ENCODE measurements at regions not wholly inside any gene's neighbourhood (a gene's known extent, or its start where the extent isn't known, plus 50 kb on each side); places are given as distances from the start of the nearest gene placed in this dataset.

DNA sequence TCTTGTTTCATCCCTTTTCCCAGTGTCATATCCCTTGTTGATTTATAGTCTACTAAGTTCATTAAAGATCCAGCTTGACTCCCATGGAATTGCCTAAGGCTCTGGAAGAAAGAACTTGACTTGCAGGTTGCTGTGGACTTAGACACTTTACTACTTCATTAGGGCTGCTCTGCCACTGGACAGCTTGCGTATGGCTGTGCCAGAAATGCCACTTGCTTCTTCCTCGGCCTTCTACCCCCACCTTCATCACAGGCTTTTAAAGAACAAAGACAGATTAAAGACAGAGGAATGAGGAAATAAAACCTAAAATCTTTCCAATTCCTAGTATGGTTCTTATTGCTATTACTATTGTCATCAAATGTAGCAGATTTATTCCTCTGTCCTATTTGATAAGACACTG is 591.7 kb downstream of the BCL11A start:
- no peak for DNase-seq

- DNase-seq = no peak
Measured at GRCh38 chr2:59959944-59960343, 593.5 kb downstream of the BCL11A start.

DNA sequence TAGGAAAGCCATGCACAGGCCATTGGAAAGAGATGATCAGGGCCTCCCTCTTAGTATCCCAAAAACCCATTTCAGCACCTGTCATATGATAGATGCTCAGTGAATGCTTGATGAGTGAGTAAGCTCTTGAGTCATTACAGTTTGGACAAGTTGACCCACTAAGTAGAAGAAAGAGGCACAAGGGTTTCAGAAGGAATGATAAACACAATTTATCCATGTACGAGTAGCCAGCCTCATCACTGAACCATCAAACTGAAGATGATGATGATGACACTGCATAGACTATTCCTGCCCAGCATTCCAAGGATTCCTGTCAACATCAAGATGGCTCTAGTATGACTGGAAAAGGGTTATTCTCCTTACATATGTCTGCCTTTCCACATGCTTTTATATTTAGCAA is 596.0 kb downstream of the BCL11A start:
- DNase-seq = no peak

DNA sequence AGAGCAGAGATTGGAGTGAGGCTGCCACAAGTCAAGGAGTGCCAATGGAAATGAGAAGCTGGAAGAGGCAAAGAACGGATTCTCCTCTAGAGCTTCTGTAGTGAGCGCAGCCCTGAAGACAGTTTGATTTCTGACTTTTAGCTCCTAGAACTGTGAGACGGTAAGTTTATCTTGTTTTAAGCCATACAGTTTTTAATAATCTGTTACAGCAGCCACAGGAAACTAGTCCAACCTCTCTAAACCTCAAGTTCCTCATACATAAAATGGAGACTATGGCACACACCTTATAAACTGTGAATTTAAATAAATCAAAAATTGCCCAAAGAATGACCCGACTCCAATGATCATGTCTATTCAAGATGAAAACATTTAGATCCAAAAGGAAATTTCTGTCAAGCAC is 596.5 kb downstream of the BCL11A start:
- no peak for DNase-seq

DNA sequence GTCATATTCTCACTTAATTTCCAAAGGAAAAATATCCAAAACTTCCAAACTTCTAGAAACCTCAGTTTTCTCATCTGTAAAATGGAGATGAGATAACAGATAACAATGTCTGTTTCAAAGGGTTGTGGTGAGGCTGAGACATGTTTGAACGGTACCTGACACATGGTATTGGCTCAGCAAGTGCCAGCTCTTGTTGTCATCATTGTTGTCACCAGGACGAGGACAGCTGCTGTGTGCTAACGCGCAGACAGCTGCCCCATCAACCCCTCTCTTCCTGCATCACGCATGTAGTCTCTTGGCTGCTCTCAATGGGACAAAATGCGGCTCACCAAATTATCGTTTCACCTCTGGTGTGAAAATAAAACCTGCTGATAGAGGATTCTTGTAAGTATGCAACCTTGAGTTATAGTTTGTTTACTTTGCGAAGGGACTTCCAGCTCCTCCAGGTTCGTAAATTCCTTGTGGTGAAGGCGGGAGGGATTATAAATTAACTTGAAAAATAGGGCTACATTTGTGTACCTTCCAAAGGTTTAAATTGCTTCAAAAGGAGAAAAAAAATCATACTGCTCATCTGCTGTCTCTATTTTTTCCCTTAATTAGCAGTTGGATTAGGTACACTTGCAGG is 605.4 kb downstream of the BCL11A start:
- no peak for DNase-seq

GRCh38 chr2:59947209-59947608 is 606.2 kb downstream of the BCL11A start:
- DNase-seq = no peak

DNA sequence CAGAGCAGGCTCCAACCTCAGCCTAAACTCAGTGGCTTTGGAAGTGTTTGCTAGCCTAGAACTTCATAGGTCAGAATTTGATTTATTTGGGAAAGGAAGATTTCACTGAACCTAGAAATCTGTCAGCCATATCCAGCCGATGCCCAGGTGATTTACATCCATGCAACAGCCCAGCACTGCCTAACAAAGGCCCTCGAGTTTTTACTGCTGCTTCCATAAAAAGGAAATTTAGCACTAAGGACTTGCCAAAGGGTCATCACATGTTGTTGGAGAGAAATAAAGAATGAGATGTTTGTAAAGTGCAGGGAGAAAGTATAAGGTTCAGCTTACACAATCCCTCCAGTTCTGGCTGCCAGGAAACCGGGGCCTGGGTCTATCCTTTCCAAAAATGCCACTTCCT is 614.2 kb downstream of the BCL11A start:
- DNase-seq = no peak

- no peak for DNase-seq
Measured at GRCh38 chr2:59938181-59938580, 615.3 kb downstream of the BCL11A start.

DNA sequence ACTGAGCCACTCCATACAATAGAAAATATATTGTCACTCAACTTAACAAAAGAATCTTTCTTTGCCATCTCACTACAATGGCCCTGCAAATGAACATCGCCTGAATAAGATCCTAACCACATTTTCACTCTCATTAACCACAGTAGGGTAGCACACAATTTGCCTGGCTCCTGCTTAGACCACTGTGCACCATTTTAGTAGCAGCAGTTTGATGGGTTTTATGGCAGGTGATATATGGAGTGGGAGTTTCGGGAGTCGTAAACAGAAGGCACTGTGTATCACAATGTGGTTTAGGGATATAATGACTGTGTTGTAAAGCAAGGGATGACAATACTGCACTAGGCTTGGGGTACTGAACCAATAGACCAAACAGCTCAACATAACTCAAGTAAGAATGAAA is 617.4 kb downstream of the BCL11A start:
- no peak for DNase-seq

DNA sequence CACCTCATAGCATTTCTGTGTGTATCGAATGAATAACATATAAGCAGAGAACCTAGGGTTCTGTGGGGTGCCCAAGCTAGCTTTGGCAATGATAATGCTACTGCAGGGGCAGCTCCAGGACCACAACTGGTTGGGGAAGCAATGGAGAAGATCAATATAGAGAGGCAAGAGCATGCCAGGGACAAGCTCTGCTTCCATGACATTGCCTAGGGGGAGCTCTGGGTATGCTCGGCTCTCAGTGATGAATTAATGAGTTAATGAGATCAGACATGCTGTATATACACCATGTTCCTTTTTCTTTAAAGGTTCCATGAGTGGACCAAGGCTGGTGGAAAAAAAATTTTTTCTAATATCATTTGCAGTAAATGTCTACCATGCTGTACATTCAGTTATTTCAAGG is 618.4 kb downstream of the BCL11A start:
- DNase-seq = no peak

GRCh38 chr2:59933948-59934347 is 619.5 kb downstream of the BCL11A start:
- no peak for DNase-seq

DNA sequence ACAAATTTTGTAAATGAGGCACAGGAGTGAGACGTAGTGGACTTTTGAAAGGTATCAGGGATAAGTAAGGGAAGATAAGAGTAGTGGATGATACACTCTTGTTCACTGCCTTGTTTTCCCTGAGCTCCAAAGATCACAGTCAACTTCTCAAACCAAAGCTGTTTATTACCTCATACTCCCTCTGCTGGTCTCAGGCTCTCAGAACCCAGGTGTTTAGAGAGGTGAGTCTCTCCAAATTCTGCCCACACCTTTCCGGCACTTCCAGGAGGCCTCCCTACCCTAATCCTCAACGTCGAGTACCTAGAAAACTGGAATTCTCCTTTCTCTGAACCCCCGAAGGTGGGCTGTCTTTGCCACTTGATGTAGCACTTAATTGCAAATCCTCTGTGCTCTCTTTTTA is 621.1 kb downstream of the BCL11A start:
- no peak for DNase-seq

GRCh38 chr2:59930430-59930829 is 623.0 kb downstream of the BCL11A start:
- no peak for DNase-seq

DNA sequence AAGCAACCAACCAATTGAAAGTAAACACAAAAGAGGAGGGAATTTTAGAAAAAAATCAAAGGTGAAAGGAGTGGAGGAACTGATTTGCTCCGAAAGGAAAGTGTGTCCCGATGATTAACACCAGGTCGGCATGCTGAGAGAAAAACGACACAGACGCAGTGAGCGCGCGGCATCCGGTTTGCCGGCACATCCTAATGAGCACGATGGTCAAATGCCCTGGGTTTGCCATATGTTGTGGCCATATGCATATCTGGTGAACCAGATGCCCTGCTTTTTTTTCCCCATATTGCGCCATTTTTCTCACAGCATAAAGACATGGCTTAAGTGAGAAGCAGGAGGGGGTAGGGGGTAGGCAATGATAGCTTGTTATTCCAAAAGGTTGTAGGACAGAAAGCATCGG is 626.7 kb downstream of the BCL11A start:
- no peak for DNase-seq

DNA sequence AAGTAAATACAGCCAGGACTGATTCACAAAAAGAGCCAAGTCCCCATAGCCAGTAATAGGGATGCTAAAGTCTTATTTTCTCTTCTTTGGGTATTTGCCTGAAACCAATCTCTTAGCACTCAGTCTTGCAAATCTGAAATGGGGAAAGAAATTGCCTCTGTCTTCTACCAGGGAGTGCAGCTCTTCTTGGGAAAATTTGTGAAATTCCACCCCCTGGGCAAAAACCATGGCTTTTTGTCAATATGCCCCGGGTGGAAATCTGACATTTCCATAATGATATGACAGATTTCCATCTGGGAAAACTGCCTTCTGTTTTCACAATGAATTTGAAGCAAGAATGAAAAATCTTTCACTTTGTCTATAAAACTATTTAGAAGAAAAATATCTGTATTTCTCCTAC is 628.1 kb downstream of the BCL11A start:
- no peak for DNase-seq

DNA sequence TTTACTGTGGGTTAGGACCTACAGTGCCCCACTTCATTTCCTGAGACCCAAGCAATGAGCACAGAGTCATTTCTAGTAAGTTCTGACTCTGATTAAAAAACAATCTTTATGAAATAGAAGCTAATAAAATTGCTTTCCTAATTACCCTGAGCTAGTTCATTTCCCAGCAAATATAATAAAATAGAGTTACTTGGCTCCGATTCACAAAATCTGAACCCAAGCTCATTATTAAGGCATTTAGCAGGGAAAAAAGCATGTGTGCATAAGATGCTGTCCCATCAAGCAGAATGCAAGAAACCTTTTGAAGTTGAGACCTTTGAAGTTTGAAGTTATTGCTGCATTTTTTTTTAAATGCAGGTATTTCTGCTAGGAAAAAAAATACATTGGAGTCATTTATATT is 629.1 kb downstream of the BCL11A start:
- no peak for DNase-seq

- DNase-seq = no peak
Measured at GRCh38 chr2:59922450-59922849, 631.0 kb downstream of the BCL11A start.

- DNase-seq = no peak
Measured at GRCh38 chr2:59921743-59922142, 631.7 kb downstream of the BCL11A start.

- no peak for DNase-seq
Measured at GRCh38 chr2:59920961-59921360, 632.5 kb downstream of the BCL11A start.

DNA sequence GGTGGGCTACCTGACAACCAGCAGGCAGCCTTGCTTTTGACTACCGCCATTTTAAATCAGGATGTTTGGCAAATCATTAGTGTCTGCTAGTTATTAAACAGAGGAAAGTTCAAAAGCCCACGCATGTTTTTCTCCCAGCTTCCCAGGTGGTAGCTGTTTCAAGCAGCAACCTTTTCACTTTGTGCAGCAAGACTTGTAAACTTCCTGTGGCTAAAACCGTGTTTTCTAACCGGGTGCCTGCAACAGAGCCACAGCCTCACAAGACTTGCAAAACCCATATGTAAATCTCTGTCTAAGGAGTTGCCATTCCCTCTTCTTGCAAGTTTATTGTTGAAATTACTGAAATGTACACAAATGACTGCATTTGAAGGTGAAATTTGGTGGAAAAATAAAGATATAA is 633.1 kb downstream of the BCL11A start:
- no peak for DNase-seq

DNA sequence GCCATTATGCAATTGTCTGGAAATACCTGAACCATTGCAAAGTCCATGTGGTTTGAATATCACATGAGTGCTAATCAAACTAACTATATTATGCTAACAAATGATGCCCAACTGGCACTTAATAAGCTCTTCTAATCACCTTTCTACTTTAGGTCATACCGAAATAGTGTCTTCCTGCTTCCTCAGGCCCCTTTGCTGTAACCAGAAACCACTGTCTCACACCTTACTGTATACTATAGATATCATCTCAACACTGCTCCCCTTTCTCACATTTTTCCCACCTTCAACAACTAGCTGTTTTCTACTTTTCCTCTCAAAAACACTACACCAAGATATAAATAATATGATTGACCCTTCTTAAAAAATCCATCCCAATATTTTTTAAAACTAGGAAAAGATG is 633.9 kb downstream of the BCL11A start:
- DNase-seq = no peak

DNA sequence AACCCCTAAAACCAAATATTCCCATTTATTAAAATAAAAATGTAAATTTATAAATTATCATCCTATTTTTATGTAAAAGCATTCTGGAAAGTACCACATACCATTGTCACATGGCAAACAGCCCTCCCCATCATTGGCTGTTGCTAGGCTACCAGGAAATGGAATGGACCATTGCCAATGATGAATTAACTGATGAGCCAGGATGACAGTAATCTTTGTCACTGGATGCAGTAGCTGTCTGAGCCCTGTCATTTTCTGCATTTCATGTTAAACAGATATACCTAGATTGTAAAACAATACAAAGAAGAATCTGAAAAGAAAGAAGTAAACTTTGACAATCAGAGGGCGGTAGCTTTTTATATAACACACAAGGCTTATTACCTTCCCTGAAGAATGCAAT is 641.4 kb downstream of the BCL11A start:
- no peak for DNase-seq

DNA sequence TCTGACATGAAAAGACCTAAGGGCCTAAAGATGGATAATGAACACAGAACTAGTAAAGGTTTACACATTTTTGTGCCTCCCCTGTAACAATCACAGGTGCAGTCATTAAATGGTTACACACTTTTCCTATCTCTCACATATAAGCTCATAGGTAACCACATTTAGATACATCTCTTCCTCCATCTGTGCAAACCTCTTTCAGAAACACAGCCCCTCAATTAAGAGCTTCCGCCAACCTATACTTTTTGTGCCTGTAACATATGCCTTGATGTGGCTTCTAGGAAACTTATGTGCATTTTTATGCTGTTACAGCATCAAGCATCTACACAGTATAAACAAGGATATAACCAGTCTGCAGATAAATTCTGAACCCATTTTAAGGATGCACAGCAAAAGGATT is 643.3 kb downstream of the BCL11A start:
- DNase-seq = no peak

DNA sequence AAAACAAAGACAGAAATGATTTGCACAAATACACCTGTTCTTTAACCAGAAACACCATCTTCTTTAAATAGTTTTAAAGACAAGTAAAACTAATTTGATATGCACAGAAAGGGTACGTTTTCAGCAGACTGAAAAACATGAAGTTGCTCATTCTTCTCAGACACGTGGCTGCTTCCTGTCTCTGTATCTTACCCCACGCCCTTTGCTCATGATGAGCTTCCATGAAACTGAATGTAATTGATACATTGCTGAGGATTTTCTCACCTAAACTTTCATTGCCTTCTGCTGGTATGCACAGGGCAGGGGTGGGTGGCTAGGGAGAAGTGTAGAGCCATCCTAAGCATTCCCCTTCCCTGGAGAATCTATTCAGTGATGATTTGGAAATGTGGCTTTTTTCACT is 644.3 kb downstream of the BCL11A start:
- no peak for DNase-seq

GRCh38 chr2:59905731-59906130 is 647.7 kb downstream of the BCL11A start:
- DNase-seq = no peak

DNA sequence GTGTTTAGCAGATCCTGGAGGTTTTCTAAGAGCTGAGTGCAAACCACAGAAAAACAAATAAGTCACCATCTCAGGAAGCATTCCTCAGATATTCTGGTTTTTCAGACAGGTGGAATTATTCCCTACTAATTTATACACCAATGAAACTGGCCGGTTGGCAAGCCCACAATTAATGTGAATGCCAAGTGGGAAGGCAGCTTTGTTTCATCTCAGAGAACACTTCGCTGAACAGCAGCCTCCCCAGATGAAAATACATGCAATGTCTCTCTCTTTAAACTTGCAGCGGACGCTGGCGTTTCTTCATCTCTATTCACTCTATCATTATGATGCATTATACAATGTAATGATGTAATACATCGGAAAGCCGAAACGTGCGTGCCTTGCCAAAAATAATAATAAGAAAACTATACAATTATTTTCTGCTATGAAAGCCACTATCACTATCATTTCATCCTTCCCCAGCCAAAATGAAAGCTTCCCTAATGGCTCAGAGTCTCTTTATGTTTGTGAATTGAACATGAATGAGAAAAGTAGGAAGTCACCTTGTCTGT is 649.4 kb downstream of the BCL11A start:
- no peak for DNase-seq
